Loucy (cell line): ENCODE measurements at regions not wholly inside any gene's neighbourhood (a gene's known extent, or its start where the extent isn't known, plus 50 kb on each side); places are given as distances from the start of the nearest gene placed in this dataset.

Source experiments
- H2AFZ ChIP-seq: fragments of 200-600 bp; sonication (generic); 2 replicates; pipeline ENCODE4 v1.6.0; 2016; ENCODE audit warnings: antibody characterized with exemption, mild to moderate bottlenecking, low read length, moderate library complexity
- H3F3A ChIP-seq: fragments of 200-600 bp; 2 replicates; pipeline ENCODE4 v1.6.0; 2016; ENCODE audit warnings: antibody characterized with exemption, low read depth, mild to moderate bottlenecking
- H3K27me3 ChIP-seq: fragments of 200-600 bp; sonication (generic); 2 replicates; pipeline ENCODE4 v1.6.1; 2014; ENCODE audit warnings: low read length, mild to moderate bottlenecking; ENCODE audit not compliant: insufficient read depth, poor library complexity, severe bottlenecking
- H3K36me3 ChIP-seq: fragments of 200-600 bp; sonication (generic); 2 replicates; pipeline ENCODE4 v1.6.1; 2016; ENCODE audit warnings: low read length; ENCODE audit not compliant: insufficient read depth
- H3K4me1 ChIP-seq: fragments of 200-600 bp; sonication (generic); 2 replicates; pipeline ENCODE4 v1.5.1; 2014; ENCODE audit warnings: low read length, mild to moderate bottlenecking; ENCODE audit not compliant: insufficient read depth, poor library complexity, severe bottlenecking
- H3K4me2 ChIP-seq: fragments of 200-600 bp; sonication (generic); 2 replicates; pipeline ENCODE4 v1.6.0; 2014; ENCODE audit warnings: antibody characterized with exemption, low read length, low read depth, mild to moderate bottlenecking; ENCODE audit not compliant: poor library complexity, severe bottlenecking
- H3K4me3 ChIP-seq: fragments of 200-600 bp; sonication (generic); 2 replicates; pipeline ENCODE4 v1.5.1; 2014; ENCODE audit warnings: low read length, mild to moderate bottlenecking, mixed read lengths; ENCODE audit not compliant: poor library complexity, severe bottlenecking
- H3K79me2 ChIP-seq: fragments of 200-600 bp; sonication (generic); 2 replicates; pipeline ENCODE4 v1.6.1; 2014; ENCODE audit warnings: low read length; ENCODE audit not compliant: insufficient read depth
- H3K9ac ChIP-seq: fragments of 200-600 bp; sonication (generic); 2 replicates; pipeline ENCODE4 v1.6.0; 2014; ENCODE audit warnings: mild to moderate bottlenecking, low read depth, low read length, moderate library complexity; ENCODE audit not compliant: poor library complexity, severe bottlenecking
- H3K9me2 ChIP-seq: fragments of 200-600 bp; sonication (generic); replicated peaks from 2 replicates; pipeline ENCODE4 v1.6.1; 2016; ENCODE audit warnings: low read depth, low read length, mixed read lengths
- H3K9me3 ChIP-seq: fragments of 200-600 bp; sonication (generic); 2 replicates; pipeline ENCODE4 v1.6.1; 2014; ENCODE audit warnings: mild to moderate bottlenecking, antibody characterized with exemption, low read length, low read depth; ENCODE audit not compliant: insufficient read depth
- H4K20me1 ChIP-seq: fragments of 200-600 bp; sonication (generic); 2 replicates; pipeline ENCODE4 v1.6.0; 2014; ENCODE audit warnings: antibody characterized with exemption, low read length, mild to moderate bottlenecking; ENCODE audit not compliant: insufficient read depth, poor library complexity, severe bottlenecking
- CTCF ChIP-seq: fragments of 200-600 bp; sonication (generic); conservative IDR thresholded peaks from 2 replicates; pipeline ENCODE4 v1.5.1; 2014; ENCODE audit warnings: mild to moderate bottlenecking, antibody characterized with exemption, low read length
- EZH2phosphoT487 ChIP-seq: fragments of 200-600 bp; IDR thresholded peaks from 2 replicates; pipeline ENCODE4 v1.6.1; 2018; ENCODE audit warnings: antibody characterized with exemption, mild to moderate bottlenecking, moderate library complexity, borderline replicate concordance

GRCh38 chr4:164212714-164213113 lies 541.2 kb upstream of the SMIM31 start:
- H3F3A ChIP-seq, result no peaks in the 10 kb centered on the region
- H3K79me2 ChIP-seq, result no peaks in the 10 kb centered on the region
- H3K9me2 ChIP-seq, result no peaks in the 10 kb centered on the region
- no peak overlapping the region for H3K4me2 ChIP-seq
- H3K9me3 ChIP-seq, result no peaks in the 10 kb centered on the region
- TF ChIP-seq EZH2phosphoT487 (no peak), CTCF (no peak)
- no peak overlapping the region for H2AFZ ChIP-seq
- H3K4me1 ChIP-seq, result no peaks in the 10 kb centered on the region
- H3K36me3 ChIP-seq, result no peaks in the 10 kb centered on the region
- H3K27me3 ChIP-seq, result no peaks in the 10 kb centered on the region
- H3K9ac ChIP-seq, result no peak overlapping the region
- no peak overlapping the region for H3K4me3 ChIP-seq
- H4K20me1 ChIP-seq, result no peaks in the 10 kb centered on the region

- Histone ChIP-seq H4K20me1 (no peaks in the 10 kb centered on the region), H3K4me2 (no peak overlapping the region), H3K36me3 (no peaks in the 10 kb centered on the region), H3K9ac (no peak overlapping the region), H3K4me3 (no peak overlapping the region), H3K9me3 (no peaks in the 10 kb centered on the region), H3K79me2 (no peaks in the 10 kb centered on the region), H3F3A (no peaks in the 10 kb centered on the region), H3K9me2 (no peaks in the 10 kb centered on the region), H3K4me1 (no peaks in the 10 kb centered on the region), H3K27me3 (no peaks in the 10 kb centered on the region), H2AFZ (no peak overlapping the region)
- no peak for TF ChIP-seq CTCF
- no peak for TF ChIP-seq EZH2phosphoT487
Observed at GRCh38 chr4:164215113-164215741, 538.7 kb upstream of the SMIM31 start.

GRCh38 chr4:164221631-164222030 lies 532.3 kb upstream of the SMIM31 start:
- H3K4me2 ChIP-seq, result no peak overlapping the region

More at GRCh38 chr4:164221631-164222030, 532.3 kb upstream of the SMIM31 start:
- Histone ChIP-seq H3K79me2 (no peaks in the 10 kb centered on the region), H3F3A (no peaks in the 10 kb centered on the region), H3K9me3 (no peaks in the 10 kb centered on the region), H3K4me3 (no peak overlapping the region), H3K9me2 (no peaks in the 10 kb centered on the region), H3K27me3 (no peaks in the 10 kb centered on the region), H4K20me1 (no peaks in the 10 kb centered on the region), H3K4me1 (no peaks in the 10 kb centered on the region), H2AFZ (no peak overlapping the region), H3K36me3 (no peaks in the 10 kb centered on the region), H3K9ac (no peak overlapping the region)
- no peak for TF ChIP-seq CTCF
- TF ChIP-seq EZH2phosphoT487, result no peak
